NK-92 treated with Interleukin-12 subunit alpha and Interleukin-12 subunit beta, amount 100 ng/mL, for 24 hours (cell line): ENCODE measurements at regions not wholly inside any gene's neighbourhood (a gene's known extent, or its start where the extent isn't known, plus 50 kb on each side); places are given as distances from the start of the nearest gene placed in this dataset.

Experiments
- DNase-seq: peaks from one replicate; lab custom pipeline; 2025; lab: John Stamatoyannopoulos, UW

DNA sequence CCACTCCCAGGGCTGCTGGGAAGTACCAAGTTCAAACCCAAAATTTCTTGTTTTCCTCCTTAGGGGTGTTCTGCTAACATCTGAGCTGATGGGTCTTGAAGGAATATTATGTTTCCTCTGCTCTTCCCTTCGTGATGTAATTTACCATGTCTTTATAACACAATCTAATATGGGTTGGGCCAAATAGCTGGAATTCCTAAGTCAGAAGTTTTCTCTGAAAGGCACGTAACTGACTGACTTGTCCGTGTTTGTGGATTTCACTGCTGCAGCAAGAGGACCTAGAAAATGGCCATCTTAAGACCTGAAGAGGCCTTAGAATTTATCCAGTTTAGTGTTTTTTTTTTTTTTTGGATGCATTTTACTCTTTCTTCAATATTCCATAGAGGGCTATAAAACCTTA lies 256.7 kb downstream of the DCDC2C start:
- DNase-seq = no peak

DNA sequence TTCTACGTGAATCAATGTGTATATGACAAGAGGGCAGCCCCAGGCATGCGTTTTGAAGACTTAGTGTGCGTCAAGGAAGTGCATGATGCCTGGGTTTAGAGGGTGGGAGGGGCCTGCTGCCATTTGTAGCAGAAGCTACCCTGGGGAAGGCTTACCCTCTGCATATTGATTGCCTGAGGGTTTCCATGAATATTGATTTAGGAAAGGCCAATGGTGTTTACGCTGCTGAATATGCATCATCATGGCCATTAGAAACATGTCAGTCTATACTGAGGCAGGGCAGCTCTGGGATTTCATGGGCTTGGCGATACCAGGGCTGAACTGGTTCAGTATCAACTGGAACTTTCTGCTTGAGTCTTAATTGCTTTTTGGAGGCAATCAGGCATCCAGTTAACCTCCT lies 259.3 kb downstream of the DCDC2C start:
- DNase-seq = no peak

GRCh38 chr2:3965211-3965610 lies 261.8 kb downstream of the DCDC2C start:
- no peak for DNase-seq

DNA sequence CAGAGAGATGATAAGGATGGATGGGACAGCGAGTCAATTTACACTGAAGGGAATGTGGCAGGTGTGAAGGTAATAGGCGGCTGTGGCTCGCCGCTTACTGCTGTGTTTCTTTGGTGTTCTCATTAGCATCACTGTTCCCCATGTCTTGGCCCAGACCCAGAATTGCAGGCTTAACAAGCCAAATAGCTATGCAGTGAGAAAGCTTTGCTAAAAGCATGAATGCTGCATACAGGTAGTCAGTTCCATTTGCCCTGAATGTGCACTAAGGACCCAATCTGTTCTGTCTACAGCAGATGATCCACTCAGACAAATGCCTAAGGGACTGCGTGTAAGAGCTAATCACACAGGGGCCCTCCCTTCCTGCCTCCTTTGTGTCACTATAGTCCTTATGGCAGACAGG lies 262.6 kb downstream of the DCDC2C start:
- no peak for DNase-seq

- no peak for DNase-seq
Observed at GRCh38 chr2:3966470-3966869, 263.1 kb downstream of the DCDC2C start.

DNA sequence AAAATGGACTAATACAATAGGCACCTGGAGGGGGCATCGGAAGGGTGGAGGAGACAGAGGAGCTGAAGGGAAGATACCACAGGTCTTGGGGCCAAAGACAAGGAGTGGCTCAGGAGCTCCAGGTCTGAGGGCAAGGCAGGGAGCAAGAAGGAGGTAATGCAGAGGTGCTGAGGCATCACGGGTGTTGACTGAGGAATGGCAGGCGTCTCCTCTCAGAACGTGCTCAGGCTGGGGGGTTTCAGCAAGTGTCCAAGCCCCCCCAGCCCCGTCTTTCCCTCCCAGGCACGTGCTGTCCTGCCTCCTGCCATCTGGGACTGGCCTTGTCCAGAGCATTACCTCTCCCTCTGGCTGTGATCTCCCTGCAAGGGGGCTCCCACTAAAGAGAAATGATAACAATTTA lies 265.4 kb downstream of the DCDC2C start:
- DNase-seq = no peak

- no peak for DNase-seq
Observed at GRCh38 chr2:3970791-3971651, 267.6 kb downstream of the DCDC2C start.

DNA sequence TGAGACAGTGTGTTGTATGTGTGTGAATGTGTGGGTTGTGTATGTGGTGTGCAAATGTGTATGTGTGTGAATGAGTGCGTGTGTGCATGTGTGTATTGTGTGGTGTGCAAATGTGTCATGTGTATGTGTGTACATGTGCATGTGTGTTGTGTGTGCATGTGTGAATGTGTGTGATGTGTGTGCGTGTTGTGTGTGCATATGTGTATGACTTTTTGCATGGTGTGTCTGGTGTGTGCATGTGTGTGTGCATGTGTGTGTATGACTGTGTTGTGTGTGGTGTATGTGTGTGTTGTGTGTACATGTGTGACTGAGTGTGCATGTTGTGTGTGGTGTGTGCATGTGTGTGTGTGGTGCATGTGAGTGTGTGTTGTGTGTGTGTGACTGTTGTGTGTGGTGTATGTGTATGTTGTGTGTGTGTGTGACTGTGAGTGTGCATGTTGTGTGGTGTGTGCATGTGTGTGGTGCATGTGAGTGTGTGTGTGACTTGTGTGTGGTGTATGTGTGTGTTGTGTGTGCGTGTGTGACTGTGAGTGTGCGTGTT lies 268.3 kb downstream of the DCDC2C start:
- DNase-seq = no peak

DNA sequence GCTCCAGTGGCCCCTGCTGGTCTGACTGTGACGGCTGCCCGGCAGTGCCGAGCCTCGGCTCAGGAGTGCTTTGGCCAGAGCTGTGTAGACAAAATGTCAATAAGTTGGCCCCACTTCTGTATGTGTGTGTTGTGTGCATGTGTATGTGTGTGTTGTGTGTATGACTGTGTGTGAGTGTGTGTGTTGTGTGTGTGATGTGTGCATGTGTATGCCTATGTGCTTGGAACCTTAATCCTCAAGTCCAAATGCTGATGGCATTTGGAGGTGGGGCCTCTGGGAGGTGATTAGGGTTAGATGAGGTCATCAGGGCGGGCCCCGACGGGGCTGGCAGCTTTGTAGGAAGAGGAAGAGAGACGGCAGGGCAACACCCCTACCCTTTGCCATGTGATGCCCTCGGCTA lies 269.0 kb downstream of the DCDC2C start:
- no peak for DNase-seq

GRCh38 chr2:3974765-3975164 lies 271.4 kb downstream of the DCDC2C start:
- DNase-seq = no peak

DNA sequence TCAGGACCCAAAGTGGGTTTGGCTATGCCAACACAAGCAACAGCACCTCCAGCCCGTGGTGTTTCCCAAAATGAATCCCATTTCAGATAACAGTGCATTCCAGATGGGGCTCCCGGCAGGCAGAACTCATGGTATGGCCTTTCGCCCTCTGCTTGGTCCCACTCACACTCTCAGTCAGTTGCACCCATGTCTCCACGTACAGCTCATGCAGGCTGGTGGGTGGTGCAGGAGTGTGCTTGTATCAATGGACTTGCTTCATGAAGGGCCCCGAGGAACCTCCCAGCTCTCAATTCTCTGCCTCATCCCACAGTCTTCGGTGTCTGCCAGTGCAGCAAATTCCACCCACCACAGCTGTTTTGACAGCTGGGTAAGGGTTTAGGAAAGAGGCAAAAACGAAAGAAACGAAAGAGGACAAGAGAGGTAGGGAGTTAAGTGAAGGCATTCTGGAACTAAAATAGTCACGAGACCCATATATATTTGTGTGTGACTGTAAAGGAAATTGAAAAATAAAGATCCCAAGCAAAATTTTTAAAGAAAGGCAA lies 278.1 kb downstream of the DCDC2C start:
- DNase-seq = no peak

DNA sequence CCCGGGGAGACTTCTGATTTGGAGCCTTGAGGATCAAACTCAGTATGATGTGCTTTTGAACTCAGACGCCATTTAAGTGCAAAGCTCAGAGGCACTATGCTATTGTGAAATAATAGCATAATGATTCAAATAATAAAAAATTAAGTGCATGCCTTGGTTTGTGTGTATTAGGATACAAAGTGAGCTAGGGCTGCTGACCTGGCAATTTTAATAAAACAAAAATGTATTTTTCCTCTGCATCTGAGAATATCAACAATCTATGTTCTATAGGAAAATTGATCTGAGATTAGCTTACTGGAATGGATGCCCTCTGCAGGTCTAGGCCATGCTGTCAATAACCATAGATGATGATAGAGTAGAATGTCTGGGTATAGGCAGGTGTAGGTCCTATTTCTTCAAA lies 278.8 kb downstream of the DCDC2C start:
- DNase-seq = no peak

GRCh38 chr2:3986063-3986462 lies 282.7 kb downstream of the DCDC2C start:
- DNase-seq = no peak

- DNase-seq = no peak
Observed at GRCh38 chr2:3986530-3987258, 283.3 kb downstream of the DCDC2C start.

DNA sequence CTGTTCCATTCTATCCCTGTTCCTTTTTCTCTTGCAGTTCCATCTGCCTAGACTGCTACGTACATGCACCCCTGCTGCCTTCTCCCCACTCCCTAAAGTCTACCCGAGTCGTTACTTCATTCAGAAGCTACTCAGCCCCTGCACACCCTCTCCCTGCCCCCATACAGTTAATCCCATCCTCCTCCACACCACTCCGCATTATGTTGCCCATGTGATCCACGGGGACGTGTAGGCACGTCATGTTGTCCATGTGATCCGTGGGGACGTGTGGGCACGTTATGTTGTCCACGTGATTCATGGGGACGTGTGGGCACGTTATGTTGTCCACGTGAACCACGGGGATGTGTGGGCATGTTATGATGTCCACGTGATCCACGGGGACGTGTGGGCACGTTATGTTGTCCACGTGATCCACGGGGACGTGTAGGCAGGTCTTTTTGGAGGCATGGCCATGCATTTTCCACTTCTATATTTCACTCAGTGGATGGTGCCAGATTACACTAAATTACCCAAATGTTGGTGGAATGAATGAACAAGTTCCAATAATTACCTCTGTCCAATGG lies 299.5 kb downstream of the DCDC2C start:
- DNase-seq = no peak

GRCh38 chr2:4012197-4012596 lies 308.8 kb downstream of the DCDC2C start:
- DNase-seq = no peak

GRCh38 chr2:4018535-4018934 lies 315.2 kb downstream of the DCDC2C start:
- no peak for DNase-seq

GRCh38 chr2:4020153-4020552 lies 316.8 kb downstream of the DCDC2C start:
- no peak for DNase-seq

DNA sequence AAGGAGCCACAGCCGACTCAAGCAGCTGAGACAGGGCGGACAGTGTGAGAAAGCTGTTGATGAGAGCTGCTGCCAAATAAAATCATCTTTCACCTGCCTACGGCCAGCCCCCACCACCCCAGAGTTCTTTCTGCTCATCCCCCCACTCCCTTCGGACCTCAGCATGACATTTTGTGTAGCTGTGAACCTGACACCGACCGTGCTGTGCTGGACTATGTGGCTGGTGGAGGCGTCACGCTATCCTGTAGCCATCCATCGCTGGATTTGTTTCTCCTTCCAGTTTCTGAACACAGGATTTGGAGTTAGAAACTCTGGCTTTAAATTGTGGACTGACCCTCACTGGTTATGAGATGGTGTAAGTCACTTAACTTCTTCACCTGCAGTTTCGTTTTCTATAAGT lies 317.3 kb downstream of the DCDC2C start:
- DNase-seq = no peak

- DNase-seq = no peak
Observed at GRCh38 chr2:4024605-4025004, 321.2 kb downstream of the DCDC2C start.

- DNase-seq = no peak
Observed at GRCh38 chr2:4029081-4029480, 325.7 kb downstream of the DCDC2C start.

DNA sequence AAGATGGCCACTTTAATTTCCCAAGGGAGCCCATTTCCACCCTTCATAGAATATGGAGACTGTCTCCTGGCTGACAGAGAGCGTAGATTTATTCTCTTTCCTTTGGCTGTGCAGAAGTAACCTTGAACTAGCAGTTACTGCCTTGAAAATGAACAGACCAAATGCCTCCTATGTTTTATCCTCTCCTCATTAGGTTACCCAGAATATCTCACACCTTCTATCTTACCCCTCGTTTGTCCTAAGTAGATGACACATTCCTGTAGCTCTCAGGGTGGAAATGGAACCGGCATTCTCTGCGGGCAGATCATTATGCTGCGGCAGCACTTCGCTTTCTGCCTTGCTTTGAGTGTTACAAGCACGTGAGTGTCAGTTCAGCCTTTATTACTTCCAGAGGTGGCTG lies 336.5 kb downstream of the DCDC2C start:
- DNase-seq = no peak
